Glutamatergic neuron (in vitro differentiated cells): ENCODE measurements at regions not wholly inside any gene's neighbourhood (a gene's known extent, or its start where the extent isn't known, plus 50 kb on each side); places are given as distances from the start of the nearest gene placed in this dataset.
"Not testable (repeated sequence)": the region's sequence is repeated elsewhere in the genome, so short reads cannot be mapped to it uniquely, and the experiment has no call there.

ENCODE experiments used
- DNase-seq: peaks from one replicate; pipeline ENCODE4 v3.0.0; 2022
- H3K27ac Mint-ChIP-seq: one replicate; pipeline ENCODE4 v1.8.0; 2020; ENCODE audit warnings: mild to moderate bottlenecking, mixed read lengths, inconsistent platforms; ENCODE audit not compliant: unreplicated experiment
- H3K27me3 Mint-ChIP-seq: one replicate; pipeline ENCODE4 v1.8.0; 2020; ENCODE audit warnings: mild to moderate bottlenecking, moderate library complexity, mixed read lengths, inconsistent platforms; ENCODE audit not compliant: unreplicated experiment
- H3K36me3 Mint-ChIP-seq: one replicate; pipeline ENCODE4 v1.8.0; 2020; ENCODE audit warnings: mild to moderate bottlenecking, mixed read lengths, inconsistent platforms; ENCODE audit not compliant: unreplicated experiment
- H3K4me1 Mint-ChIP-seq: one replicate; pipeline ENCODE4 v1.8.0; 2020; ENCODE audit warnings: mild to moderate bottlenecking, low read depth, mixed read lengths, inconsistent platforms; ENCODE audit not compliant: unreplicated experiment
- H3K4me3 Mint-ChIP-seq: one replicate; pipeline ENCODE4 v1.8.0; 2020; ENCODE audit warnings: mild to moderate bottlenecking, mixed read lengths, inconsistent platforms; ENCODE audit not compliant: unreplicated experiment
- H3K9me3 Mint-ChIP-seq: one replicate; pipeline ENCODE4 v1.8.0; 2020; ENCODE audit warnings: mild to moderate bottlenecking, moderate library complexity, mixed read lengths, inconsistent platforms; ENCODE audit not compliant: unreplicated experiment
- TF ChIP-seq, protein P1 (sequence below): fragments of 200-600 bp; sonication (generic); IDR thresholded peaks from one replicate; pipeline ENCODE4 v1.5.0; 2021; ENCODE audit not compliant: partially characterized antibody, unreplicated experiment

DNA sequence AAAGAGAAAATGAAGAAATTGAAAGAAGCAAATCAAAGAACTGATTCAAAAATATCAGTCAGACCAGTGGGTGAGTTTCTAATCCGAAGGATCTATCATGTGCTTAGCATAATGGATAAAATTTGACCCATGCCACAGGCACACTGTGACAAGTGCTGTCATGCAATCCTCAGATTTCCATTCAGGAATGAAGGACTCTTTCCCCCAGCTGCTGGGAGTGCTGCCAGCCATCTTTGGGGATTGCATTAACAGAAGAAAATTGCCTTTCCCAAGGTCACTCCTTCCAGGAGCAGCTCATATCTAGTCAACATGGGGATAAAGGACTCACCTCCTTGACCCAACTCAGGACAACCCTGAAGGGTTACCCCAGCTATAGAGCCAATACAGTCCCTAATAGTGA, 316.7 kb upstream of the TBX18 start:
- Mint-ChIP-seq H3K36me3 (no peaks in the 10 kb centered on the region), H3K27ac (no peak overlapping the region), H3K27me3 (no peaks in the 10 kb centered on the region), H3K4me3 (no peak overlapping the region), H3K9me3 (no peaks in the 10 kb centered on the region), H3K4me1 (no peaks in the 10 kb centered on the region)
- no peak for DNase-seq
- TF ChIP-seq, protein P1, sequence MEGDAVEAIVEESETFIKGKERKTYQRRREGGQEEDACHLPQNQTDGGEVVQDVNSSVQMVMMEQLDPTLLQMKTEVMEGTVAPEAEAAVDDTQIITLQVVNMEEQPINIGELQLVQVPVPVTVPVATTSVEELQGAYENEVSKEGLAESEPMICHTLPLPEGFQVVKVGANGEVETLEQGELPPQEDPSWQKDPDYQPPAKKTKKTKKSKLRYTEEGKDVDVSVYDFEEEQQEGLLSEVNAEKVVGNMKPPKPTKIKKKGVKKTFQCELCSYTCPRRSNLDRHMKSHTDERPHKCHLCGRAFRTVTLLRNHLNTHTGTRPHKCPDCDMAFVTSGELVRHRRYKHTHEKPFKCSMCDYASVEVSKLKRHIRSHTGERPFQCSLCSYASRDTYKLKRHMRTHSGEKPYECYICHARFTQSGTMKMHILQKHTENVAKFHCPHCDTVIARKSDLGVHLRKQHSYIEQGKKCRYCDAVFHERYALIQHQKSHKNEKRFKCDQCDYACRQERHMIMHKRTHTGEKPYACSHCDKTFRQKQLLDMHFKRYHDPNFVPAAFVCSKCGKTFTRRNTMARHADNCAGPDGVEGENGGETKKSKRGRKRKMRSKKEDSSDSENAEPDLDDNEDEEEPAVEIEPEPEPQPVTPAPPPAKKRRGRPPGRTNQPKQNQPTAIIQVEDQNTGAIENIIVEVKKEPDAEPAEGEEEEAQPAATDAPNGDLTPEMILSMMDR, result no peak

DNA sequence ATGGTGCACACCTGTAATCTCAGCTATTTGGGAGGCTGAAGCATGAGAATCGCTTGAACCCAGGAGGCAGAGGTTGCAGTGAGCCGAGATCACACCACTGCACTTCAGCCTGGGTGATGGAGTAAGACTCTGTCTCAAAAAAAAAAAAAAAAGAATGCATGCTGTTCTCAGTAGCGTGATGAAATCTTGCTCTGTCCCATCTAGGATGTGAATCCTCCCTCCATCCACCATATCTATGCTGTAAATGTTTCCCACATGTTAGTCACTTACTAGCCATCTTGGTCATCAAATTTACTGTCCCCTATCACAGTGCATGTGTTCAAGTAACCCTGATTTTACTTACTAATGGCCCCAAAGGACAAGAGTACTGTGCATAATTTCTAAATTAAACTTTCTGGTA, 315.4 kb upstream of the TBX18 start:
- no peaks in the 10 kb centered on the region for H3K36me3 Mint-ChIP-seq
- no peaks in the 10 kb centered on the region for H3K4me1 Mint-ChIP-seq
- H3K27ac Mint-ChIP-seq, result no peak overlapping the region
- TF ChIP-seq, protein P1, result no peak
- no peaks in the 10 kb centered on the region for H3K27me3 Mint-ChIP-seq
- DNase-seq, result no peak
- no peaks in the 10 kb centered on the region for H3K9me3 Mint-ChIP-seq
- H3K4me3 Mint-ChIP-seq, result no peak overlapping the region

DNA sequence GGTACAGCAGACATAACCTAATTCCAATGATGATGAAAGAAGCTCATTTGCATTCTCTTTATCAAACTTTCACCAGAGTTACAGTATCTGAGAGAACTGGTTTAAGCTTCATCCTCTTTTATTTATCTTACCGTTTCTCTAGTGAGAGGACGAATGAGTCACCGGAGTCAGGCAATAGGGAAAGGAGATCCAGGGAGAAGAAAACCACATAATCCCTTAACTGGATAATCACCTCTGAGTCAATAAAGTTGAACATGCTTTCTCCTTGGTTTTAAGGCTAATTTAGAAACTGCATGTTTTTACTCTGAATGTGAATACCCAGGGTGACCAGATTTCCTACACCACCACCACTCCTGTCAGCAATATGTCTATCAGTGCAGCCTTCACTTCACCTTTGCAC, 313.7 kb upstream of the TBX18 start:
- Mint-ChIP-seq H3K36me3 (no peaks in the 10 kb centered on the region), H3K4me3 (no peak overlapping the region), H3K27me3 (no peaks in the 10 kb centered on the region), H3K27ac (no peak overlapping the region), H3K9me3 (no peaks in the 10 kb centered on the region), H3K4me1 (no peaks in the 10 kb centered on the region)
- no peak for DNase-seq
- TF ChIP-seq, protein P1, result no peak

DNA sequence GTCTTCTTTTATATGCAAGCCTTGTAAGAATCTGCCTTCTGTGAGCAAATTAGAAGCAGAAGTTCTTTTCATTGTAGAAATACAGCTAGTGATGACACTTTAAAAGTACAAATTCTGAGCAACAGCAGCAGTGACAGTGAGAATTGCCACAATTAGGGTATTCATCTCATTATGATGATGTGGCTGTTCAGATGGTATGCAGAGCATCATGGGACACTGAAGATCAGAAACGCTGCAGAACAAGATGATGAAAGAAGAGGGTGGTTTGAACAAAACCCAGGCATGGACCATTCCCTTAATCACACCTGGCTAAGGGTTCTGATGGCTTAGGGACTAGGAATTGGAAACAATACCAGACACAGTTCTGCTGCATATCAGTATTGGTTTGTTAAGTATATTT, 312.7 kb upstream of the TBX18 start:
- Mint-ChIP-seq H3K27ac (no peak overlapping the region), H3K4me3 (no peak overlapping the region), H3K27me3 (no peaks in the 10 kb centered on the region), H3K36me3 (no peaks in the 10 kb centered on the region), H3K4me1 (no peaks in the 10 kb centered on the region), H3K9me3 (no peaks in the 10 kb centered on the region)
- DNase-seq, result no peak
- TF ChIP-seq, protein P1, result no peak

DNA sequence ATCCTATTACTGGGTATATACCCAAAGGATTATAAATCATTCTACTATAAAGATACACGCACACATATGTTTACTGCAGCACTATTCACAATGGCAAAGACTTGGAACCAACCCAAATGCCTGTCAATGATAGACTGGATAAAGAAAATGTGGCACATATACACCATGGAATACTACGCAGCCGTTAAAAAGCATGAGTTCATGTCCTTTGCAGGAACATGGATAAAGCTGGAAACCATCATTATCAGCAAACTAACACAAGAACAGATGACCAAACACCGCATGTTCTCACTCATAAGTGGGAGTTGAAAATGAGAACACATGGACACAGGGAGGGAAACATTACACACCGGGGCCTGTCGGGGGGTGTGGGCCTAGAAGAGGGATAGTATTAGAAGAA, 307.4 kb upstream of the TBX18 start:
- not testable (repeated sequence) for H3K27me3 Mint-ChIP-seq, H3K27ac Mint-ChIP-seq, H3K4me1 Mint-ChIP-seq, DNase-seq, H3K4me3 Mint-ChIP-seq, H3K9me3 Mint-ChIP-seq, H3K36me3 Mint-ChIP-seq

DNA sequence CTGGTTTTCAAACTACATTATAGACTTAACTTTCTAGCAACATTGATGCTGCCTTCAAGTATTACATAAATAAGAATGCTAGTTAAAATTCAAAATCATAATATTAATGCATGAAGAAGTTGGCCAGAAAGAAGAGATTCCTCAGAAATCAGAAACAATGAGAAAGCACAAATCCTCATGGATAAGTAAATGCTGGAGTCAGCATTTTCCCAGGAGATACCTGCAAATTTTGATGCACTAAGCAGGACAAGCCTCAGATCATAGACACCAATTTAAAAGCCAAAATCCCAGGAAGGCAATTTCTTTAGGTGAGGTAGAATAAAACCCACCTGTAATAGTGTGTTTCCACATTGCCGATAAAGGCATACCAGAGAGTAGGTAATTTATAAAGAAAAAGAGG, 305.2 kb upstream of the TBX18 start:
- H3K9me3 Mint-ChIP-seq, result peaks cover 1% of the 10 kb centered on the region
- TF ChIP-seq, protein P1, result no peak
- no peaks in the 10 kb centered on the region for H3K27me3 Mint-ChIP-seq
- DNase-seq, result no peak
- no peak overlapping the region for H3K27ac Mint-ChIP-seq
- no peaks in the 10 kb centered on the region for H3K36me3 Mint-ChIP-seq
- H3K4me3 Mint-ChIP-seq, result no peak overlapping the region
- H3K4me1 Mint-ChIP-seq, result no peaks in the 10 kb centered on the region
